SU-DHL-6 (cell line): ENCODE measurements at regions not wholly inside any gene's neighbourhood (a gene's known extent, or its start where the extent isn't known, plus 50 kb on each side); places are given as distances from the start of the nearest gene placed in this dataset.

Experiments used
- EZH2phosphoT487 ChIP-seq: fragments of 200-600 bp; sonication (generic), shearing (Covaris generic); conservative IDR thresholded peaks from 2 replicates; pipeline ENCODE4 v1.6.1; 2018; ENCODE audit warnings: mild to moderate bottlenecking, antibody characterized with exemption, low read length, moderate library complexity, mixed read lengths
- TF ChIP-seq, protein P1 (sequence below): fragments of 200-600 bp; sonication (generic); IDR thresholded peaks from one replicate; pipeline ENCODE4 v1.5.1; 2017; ENCODE audit warnings: antibody characterized with exemption, mild to moderate bottlenecking, low read length, moderate library complexity; ENCODE audit not compliant: insufficient read depth, poor library complexity, severe bottlenecking

DNA sequence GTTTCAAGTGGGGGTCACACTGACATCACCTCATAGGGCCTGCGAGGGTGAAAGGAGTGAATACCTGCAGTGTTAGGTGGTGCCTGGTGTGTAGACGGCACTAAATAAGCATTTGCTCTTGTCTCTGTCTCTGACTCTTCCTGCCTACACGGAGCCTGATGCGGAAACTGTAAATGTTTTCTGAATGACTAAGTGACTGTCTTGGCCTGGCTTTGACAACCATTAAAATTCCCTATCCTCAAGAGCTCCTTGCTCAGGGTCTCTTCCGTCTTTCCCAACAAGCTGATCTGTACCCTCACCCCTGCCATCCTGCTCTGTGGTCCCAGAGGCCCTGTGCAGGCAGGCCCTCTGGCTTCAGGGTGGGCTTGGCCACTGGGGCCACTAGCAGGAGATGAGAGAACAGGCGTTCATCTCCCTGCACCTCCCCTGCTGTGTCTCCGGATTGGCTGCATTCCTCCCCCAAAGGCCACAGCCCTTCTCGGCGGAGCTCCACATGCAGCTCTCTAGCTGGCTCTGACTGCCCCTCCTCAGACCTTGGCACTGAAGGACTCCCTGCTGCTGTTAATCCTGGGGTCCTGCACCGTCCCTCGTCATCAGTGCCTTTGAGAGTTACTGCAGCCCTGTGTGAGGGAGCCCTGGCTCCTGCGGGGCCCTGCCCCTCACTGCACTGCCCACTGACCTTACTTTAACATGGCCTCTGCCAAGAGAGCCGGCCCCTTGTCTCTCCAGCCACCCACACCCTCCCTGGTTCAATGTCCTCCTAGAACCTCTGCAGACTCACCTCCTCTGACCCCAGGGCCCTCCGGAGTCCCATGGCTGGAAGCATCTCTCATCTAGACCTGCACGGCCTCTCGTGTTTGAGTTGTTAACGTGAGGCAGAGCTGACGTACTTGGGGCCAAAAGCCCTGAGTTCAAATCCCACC, 211.1 kb downstream of the MATN1 start:
- TF ChIP-seq, protein P1, sequence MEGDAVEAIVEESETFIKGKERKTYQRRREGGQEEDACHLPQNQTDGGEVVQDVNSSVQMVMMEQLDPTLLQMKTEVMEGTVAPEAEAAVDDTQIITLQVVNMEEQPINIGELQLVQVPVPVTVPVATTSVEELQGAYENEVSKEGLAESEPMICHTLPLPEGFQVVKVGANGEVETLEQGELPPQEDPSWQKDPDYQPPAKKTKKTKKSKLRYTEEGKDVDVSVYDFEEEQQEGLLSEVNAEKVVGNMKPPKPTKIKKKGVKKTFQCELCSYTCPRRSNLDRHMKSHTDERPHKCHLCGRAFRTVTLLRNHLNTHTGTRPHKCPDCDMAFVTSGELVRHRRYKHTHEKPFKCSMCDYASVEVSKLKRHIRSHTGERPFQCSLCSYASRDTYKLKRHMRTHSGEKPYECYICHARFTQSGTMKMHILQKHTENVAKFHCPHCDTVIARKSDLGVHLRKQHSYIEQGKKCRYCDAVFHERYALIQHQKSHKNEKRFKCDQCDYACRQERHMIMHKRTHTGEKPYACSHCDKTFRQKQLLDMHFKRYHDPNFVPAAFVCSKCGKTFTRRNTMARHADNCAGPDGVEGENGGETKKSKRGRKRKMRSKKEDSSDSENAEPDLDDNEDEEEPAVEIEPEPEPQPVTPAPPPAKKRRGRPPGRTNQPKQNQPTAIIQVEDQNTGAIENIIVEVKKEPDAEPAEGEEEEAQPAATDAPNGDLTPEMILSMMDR, result no peak
- no peak for TF ChIP-seq EZH2phosphoT487
